Epithelial cell of esophagus (primary cell): ENCODE measurements at regions not wholly inside any gene's neighbourhood (a gene's known extent, or its start where the extent isn't known, plus 50 kb on each side); places are given as distances from the start of the nearest gene placed in this dataset.
"Not testable (repeated sequence)": the region's sequence is repeated elsewhere in the genome, so short reads cannot be mapped to it uniquely, and the experiment has no call there.

Source experiments
- DNase-seq: peaks from one replicate; pipeline ENCODE4 v3.0.0; 2010; ENCODE audit warnings: low read depth
- H3K4me3 ChIP-seq: 2 replicates; pipeline ENCODE4 v1.5.1; 2011; ENCODE audit warnings: mild to moderate bottlenecking, low read length, control low read depth
- CTCF ChIP-seq: IDR thresholded peaks from 2 replicates; pipeline ENCODE4 v1.5.1; 2011; ENCODE audit warnings: low read depth, mild to moderate bottlenecking, low read length, control low read depth, inconsistent platforms; ENCODE audit not compliant: insufficient read depth; ENCODE audit errors: missing control alignments

GRCh38 chr16:88208112-88208511 is 174.6 kb upstream of the ZNF469 start:
- H3K4me3 ChIP-seq = no peak overlapping the region
- no peak for DNase-seq
- TF ChIP-seq CTCF = no peak

GRCh38 chr16:88208776-88209175 is 174.0 kb upstream of the ZNF469 start:
- not testable (repeated sequence) for H3K4me3 ChIP-seq, DNase-seq

- DNase-seq, H3K4me3 ChIP-seq: not testable (repeated sequence)
Observed at GRCh38 chr16:88209579-88209978, 173.2 kb upstream of the ZNF469 start.

- not testable (repeated sequence) for H3K4me3 ChIP-seq, DNase-seq
Observed at GRCh38 chr16:88213937-88214336, 168.8 kb upstream of the ZNF469 start.

- not testable (repeated sequence) for H3K4me3 ChIP-seq, DNase-seq
Observed at GRCh38 chr16:88221001-88221761, 161.6 kb upstream of the ZNF469 start.

- not testable (repeated sequence) for DNase-seq
Observed at GRCh38 chr16:88223696-88224095, 159.1 kb upstream of the ZNF469 start.

GRCh38 chr16:88224131-88224898 is 158.4 kb upstream of the ZNF469 start:
- not testable (repeated sequence) for H3K4me3 ChIP-seq, DNase-seq

More at GRCh38 chr16:88223696-88224095, 159.1 kb upstream of the ZNF469 start:
- not testable (repeated sequence) for H3K4me3 ChIP-seq

GRCh38 chr16:88225640-88226230 is 157.0 kb upstream of the ZNF469 start:
- DNase-seq, H3K4me3 ChIP-seq: not testable (repeated sequence)

GRCh38 chr16:88226302-88226701 is 156.5 kb upstream of the ZNF469 start:
- DNase-seq, H3K4me3 ChIP-seq: not testable (repeated sequence)

- H3K4me3 ChIP-seq, DNase-seq: not testable (repeated sequence)
Observed at GRCh38 chr16:88227026-88227721, 155.6 kb upstream of the ZNF469 start.

- not testable (repeated sequence) for H3K4me3 ChIP-seq, DNase-seq
Observed at GRCh38 chr16:88227722-88228482, 154.9 kb upstream of the ZNF469 start.

GRCh38 chr16:88228751-88229150 is 154.0 kb upstream of the ZNF469 start:
- not testable (repeated sequence) for DNase-seq

GRCh38 chr16:88229710-88230109 is 153.0 kb upstream of the ZNF469 start:
- not testable (repeated sequence) for DNase-seq, H3K4me3 ChIP-seq

More at GRCh38 chr16:88228751-88229150, 154.0 kb upstream of the ZNF469 start:
- not testable (repeated sequence) for H3K4me3 ChIP-seq

GRCh38 chr16:88230276-88230966 is 152.3 kb upstream of the ZNF469 start:
- not testable (repeated sequence) for H3K4me3 ChIP-seq

GRCh38 chr16:88230967-88231615 is 151.7 kb upstream of the ZNF469 start:
- H3K4me3 ChIP-seq, DNase-seq: not testable (repeated sequence)

More at GRCh38 chr16:88230276-88230966, 152.3 kb upstream of the ZNF469 start:
- DNase-seq = not testable (repeated sequence)

- DNase-seq, H3K4me3 ChIP-seq: not testable (repeated sequence)
Observed at GRCh38 chr16:88231839-88232238, 150.9 kb upstream of the ZNF469 start.
